ENCODE measurements at regions not wholly inside any gene's neighbourhood (a gene's known extent, or its start where the extent isn't known, plus 50 kb on each side); places are given as distances from the start of the nearest gene placed in this dataset.

GRCh38 chr1:29718791-29719190 lies 482.5 kb downstream of the PTPRU start:
- no peak for DNase-seq (ENCODE audit: low read depth)
- no peak overlapping the region for H3K4me3 ChIP-seq (ENCODE audit: low read depth, low read length)
- no peak for TF ChIP-seq CTCF (IDR thresholded peaks at IDR 0.05; ENCODE audit: low read depth, low read length, missing control alignments)

- no peak for TF ChIP-seq CTCF (IDR thresholded peaks at IDR 0.05; ENCODE audit: low read depth, low read length, missing control alignments)
Observed at GRCh38 chr1:29716306-29716705, 480.0 kb downstream of the PTPRU start.

GRCh38 chr1:29713857-29714256 lies 477.5 kb downstream of the PTPRU start:
- no peak for DNase-seq (ENCODE audit: low read depth)
- peak; percentile 18 for TF ChIP-seq CTCF (IDR thresholded peaks at IDR 0.05; ENCODE audit: low read depth, low read length, missing control alignments)

More at GRCh38 chr1:29716306-29716705, 480.0 kb downstream of the PTPRU start:
- no peak for DNase-seq (ENCODE audit: low read depth)
- no peak overlapping the region for H3K4me3 ChIP-seq (ENCODE audit: low read depth, low read length)

GRCh38 chr1:29712801-29713200 lies 476.5 kb downstream of the PTPRU start:
- TF ChIP-seq CTCF (IDR thresholded peaks at IDR 0.05; ENCODE audit: low read depth, low read length, missing control alignments) = no peak
- no peak overlapping the region for H3K4me3 ChIP-seq (ENCODE audit: low read depth, low read length)
- DNase-seq (ENCODE audit: low read depth) = no peak

More at GRCh38 chr1:29713857-29714256, 477.5 kb downstream of the PTPRU start:
- H3K4me3 ChIP-seq (ENCODE audit: low read depth, low read length) = no peak overlapping the region

GRCh38 chr1:29712284-29712651 lies 475.9 kb downstream of the PTPRU start:
- no peak overlapping the region for H3K4me3 ChIP-seq (ENCODE audit: low read depth, low read length)
- no peak for TF ChIP-seq CTCF (IDR thresholded peaks at IDR 0.05; ENCODE audit: low read depth, low read length, missing control alignments)
- no peak for DNase-seq (ENCODE audit: low read depth)

GRCh38 chr1:29711582-29712283 lies 475.4 kb downstream of the PTPRU start:
- no peak for TF ChIP-seq CTCF (IDR thresholded peaks at IDR 0.05; ENCODE audit: low read depth, low read length, missing control alignments)
- DNase-seq (ENCODE audit: low read depth) = no peak
- H3K4me3 ChIP-seq (ENCODE audit: low read depth, low read length) = no peak overlapping the region

- H3K4me3 ChIP-seq (ENCODE audit: low read depth, low read length) = no peak overlapping the region
- TF ChIP-seq CTCF (IDR thresholded peaks at IDR 0.05; ENCODE audit: low read depth, low read length, missing control alignments) = no peak
- DNase-seq (ENCODE audit: low read depth) = no peak
Observed at GRCh38 chr1:29709704-29710280, 473.5 kb downstream of the PTPRU start.
